ENCODE measurements at regions not wholly inside any gene's neighbourhood (a gene's known extent, or its start where the extent isn't known, plus 50 kb on each side); places are given as distances from the start of the nearest gene placed in this dataset.

DNA sequence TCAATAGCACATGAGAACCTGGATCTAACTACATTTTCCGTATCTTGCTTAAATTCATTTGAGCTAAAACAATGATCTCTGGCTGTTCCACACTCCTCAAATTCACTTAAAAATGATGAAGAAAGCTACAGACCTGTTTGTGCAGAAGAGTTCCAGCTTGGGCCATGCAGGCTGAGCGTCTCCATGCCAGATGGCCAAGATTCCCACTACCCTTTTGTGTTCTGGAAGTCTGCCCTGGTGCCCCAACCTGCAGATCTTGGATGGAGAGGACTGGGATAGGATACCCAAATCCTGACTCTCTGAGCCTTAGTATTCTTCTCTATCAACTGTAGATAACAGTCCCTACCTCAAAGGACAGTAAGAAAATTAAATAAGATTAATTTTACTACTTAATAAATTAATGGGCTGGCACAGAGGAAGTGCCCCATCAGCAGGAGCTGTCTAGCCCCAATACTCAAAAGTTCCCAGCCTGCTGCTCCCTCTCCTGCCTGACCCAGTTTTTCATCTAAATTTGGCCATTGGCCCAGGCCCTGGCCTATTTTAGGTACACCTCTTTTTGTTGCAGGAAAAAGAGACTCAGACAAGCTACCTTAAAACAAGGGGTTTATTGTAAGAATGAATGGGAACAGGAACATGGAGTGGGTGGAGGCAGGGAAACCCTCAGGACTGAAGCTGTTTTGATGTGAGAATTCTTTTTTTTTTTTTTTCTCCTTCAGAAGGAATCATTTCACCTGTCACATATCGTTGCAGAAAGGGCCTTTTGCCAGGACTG lies 81.4 kb upstream of the GRK3 start:
- no peak for FAIRE-seq
- TF ChIP-seq POLR2A (IDR thresholded peaks at IDR 0.05; ENCODE audit: low read depth, low read length) (no peak), TAF1 (IDR thresholded peaks at IDR 0.05; ENCODE audit: borderline replicate concordance, low read depth, low read length) (no peak), POLR2AphosphoS5 (IDR thresholded peaks at IDR 0.05; ENCODE audit: low read depth, low read length) (no peak)
- DNase-seq (ENCODE audit: insufficient read length), result no peak

DNA sequence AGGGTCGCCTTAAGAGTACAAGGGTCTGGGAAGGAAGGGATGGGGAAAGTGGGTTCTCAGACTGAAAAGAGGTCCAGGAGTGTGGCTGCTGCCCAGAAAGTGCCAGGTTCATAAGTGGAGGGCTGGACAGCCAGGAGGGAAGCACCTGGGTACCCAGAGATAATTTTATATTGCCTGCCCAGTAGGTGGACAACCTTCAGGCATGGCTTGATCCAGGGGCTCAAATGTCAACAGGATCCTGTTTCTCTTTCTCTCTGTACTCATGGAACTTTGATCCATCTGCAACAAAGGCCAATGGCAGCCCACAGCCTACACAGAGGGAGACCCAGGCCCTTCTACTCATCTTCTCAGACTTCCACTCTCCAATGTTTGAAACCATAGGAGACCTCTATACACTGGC lies 80.5 kb upstream of the GRK3 start:
- TF ChIP-seq POLR2AphosphoS5 (IDR thresholded peaks at IDR 0.05; ENCODE audit: low read depth, low read length) (no peak), TAF1 (IDR thresholded peaks at IDR 0.05; ENCODE audit: borderline replicate concordance, low read depth, low read length) (no peak), POLR2A (IDR thresholded peaks at IDR 0.05; ENCODE audit: low read depth, low read length) (no peak)
- no peak for FAIRE-seq
- DNase-seq (ENCODE audit: insufficient read length), result no peak

- DNase-seq (ENCODE audit: insufficient read length), result no peak
- TF ChIP-seq POLR2AphosphoS5 (IDR thresholded peaks at IDR 0.05; ENCODE audit: low read depth, low read length), result no peak
- no peak for TF ChIP-seq TAF1 (IDR thresholded peaks at IDR 0.05; ENCODE audit: borderline replicate concordance, low read depth, low read length)
- no peak for TF ChIP-seq POLR2A (IDR thresholded peaks at IDR 0.05; ENCODE audit: low read depth, low read length)
- no peak for FAIRE-seq
Measured at GRCh38 chr22:25484521-25485315, 79.8 kb upstream of the GRK3 start.

DNA sequence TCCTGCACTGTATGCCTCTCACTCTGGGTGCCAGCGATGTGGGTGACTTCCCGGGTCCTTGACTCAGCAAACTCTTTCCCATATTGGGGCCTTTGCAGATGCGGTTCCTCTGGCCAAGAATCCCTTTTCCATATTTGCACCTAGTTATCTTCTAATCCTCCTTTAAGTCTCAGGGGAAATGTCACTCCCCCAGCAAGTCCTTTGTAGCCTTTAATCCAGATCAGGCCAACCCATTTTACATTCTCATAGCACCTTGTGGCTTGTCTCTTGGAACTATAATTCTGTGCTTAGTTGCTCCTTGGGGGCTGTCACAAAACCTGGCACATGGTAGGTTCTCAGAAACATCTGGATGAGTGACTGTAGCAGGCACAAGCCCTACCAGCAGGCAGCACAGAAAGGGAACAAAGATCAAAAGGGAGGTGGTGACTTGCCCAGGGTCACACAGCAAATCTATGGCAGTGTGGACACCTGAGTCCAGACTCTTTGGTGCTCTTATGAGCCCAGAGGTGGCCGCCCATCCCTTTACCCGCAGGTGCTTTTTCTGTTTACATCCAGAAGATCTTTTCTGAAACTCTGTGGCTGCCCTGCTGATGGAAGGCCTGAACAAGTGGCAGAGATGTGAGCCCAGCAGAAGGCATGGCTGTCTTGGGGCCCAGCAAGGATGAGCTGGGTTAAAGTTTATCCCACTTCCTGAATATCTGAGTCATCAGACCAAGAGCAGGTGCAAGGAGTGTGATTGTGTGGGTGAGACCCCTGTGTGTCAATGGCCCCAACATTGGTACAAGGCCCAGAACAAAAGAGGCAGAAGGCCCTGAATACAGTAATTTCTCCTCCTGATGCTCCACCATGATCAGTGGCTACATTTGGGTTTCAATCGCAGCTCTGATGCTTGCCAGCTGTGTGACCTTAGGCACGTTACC lies 78.6 kb upstream of the GRK3 start:
- no peak for TF ChIP-seq POLR2A (IDR thresholded peaks at IDR 0.05; ENCODE audit: low read depth, low read length)
- no peak for TF ChIP-seq TAF1 (IDR thresholded peaks at IDR 0.05; ENCODE audit: borderline replicate concordance, low read depth, low read length)
- no peak for TF ChIP-seq POLR2AphosphoS5 (IDR thresholded peaks at IDR 0.05; ENCODE audit: low read depth, low read length)
- DNase-seq (ENCODE audit: insufficient read length) (no peak), FAIRE-seq (no peak)

DNA sequence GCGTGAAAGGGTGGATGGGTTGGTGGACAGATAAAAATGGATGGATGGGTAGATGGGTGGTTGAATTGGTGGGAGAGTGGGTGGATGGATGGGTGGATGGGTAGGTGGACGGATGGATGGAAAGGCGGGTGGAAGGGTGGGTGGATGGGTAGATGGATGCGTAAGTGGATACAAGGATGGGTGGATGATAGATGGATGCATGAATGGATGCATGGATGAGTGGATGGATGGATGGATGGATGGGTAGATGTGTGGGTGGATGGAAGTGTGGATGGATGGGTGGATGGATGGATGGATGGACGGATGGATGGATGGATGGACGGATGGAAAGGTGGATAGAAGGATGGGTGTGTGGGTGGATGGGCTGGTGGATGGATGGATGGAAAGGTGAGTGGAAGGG lies 77.0 kb upstream of the GRK3 start:
- DNase-seq (ENCODE audit: insufficient read length), result no peak
- no peak for FAIRE-seq
- TF ChIP-seq TAF1 (IDR thresholded peaks at IDR 0.05; ENCODE audit: borderline replicate concordance, low read depth, low read length) (no peak), POLR2A (IDR thresholded peaks at IDR 0.05; ENCODE audit: low read depth, low read length) (no peak), POLR2AphosphoS5 (IDR thresholded peaks at IDR 0.05; ENCODE audit: low read depth, low read length) (no peak)

GRCh38 chr22:25488244-25489020 lies 76.0 kb upstream of the GRK3 start:
- no peak for DNase-seq (ENCODE audit: insufficient read length)

GRCh38 chr22:25489947-25490346 lies 74.5 kb upstream of the GRK3 start:
- TF ChIP-seq POLR2A (IDR thresholded peaks at IDR 0.05; ENCODE audit: low read depth, low read length) (no peak), POLR2AphosphoS5 (IDR thresholded peaks at IDR 0.05; ENCODE audit: low read depth, low read length) (no peak), TAF1 (IDR thresholded peaks at IDR 0.05; ENCODE audit: borderline replicate concordance, low read depth, low read length) (no peak)
- no peak for FAIRE-seq
- DNase-seq (ENCODE audit: insufficient read length), result no peak

More at GRCh38 chr22:25488244-25489020, 76.0 kb upstream of the GRK3 start:
- TF ChIP-seq POLR2AphosphoS5 (IDR thresholded peaks at IDR 0.05; ENCODE audit: low read depth, low read length) (no peak), POLR2A (IDR thresholded peaks at IDR 0.05; ENCODE audit: low read depth, low read length) (no peak), TAF1 (IDR thresholded peaks at IDR 0.05; ENCODE audit: borderline replicate concordance, low read depth, low read length) (no peak)
- FAIRE-seq, result no peak

GRCh38 chr22:25490896-25491295 lies 73.6 kb upstream of the GRK3 start:
- no peak for DNase-seq (ENCODE audit: insufficient read length)
- FAIRE-seq, result no peak
- TF ChIP-seq POLR2AphosphoS5 (IDR thresholded peaks at IDR 0.05; ENCODE audit: low read depth, low read length) (no peak), POLR2A (IDR thresholded peaks at IDR 0.05; ENCODE audit: low read depth, low read length) (no peak), TAF1 (IDR thresholded peaks at IDR 0.05; ENCODE audit: borderline replicate concordance, low read depth, low read length) (no peak)

DNA sequence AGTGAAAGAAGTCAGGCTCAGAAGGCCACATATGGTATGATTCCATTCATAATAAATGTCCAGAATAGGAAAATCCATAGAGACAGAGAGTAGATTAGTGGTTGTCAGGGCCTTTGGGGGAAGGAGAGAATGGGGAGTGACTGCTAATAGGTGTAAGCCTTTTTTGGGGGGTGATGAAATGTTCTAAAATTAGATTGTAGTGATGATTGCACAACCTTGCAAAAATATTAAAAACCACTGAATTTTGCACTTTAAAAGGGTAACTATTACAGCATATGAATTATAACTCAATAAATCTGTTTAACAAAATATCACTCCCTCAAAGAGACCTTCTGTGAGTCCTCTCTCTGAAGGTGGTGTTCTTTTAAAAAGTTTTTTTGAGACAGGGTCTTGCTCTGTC lies 72.3 kb upstream of the GRK3 start:
- DNase-seq (ENCODE audit: insufficient read length), result no peak
- FAIRE-seq, result no peak

More for the DNA sequence above, 72.3 kb upstream of the GRK3 start:
- TF ChIP-seq POLR2A (IDR thresholded peaks at IDR 0.05; ENCODE audit: low read depth, low read length) (no peak), POLR2AphosphoS5 (IDR thresholded peaks at IDR 0.05; ENCODE audit: low read depth, low read length) (no peak), TAF1 (IDR thresholded peaks at IDR 0.05; ENCODE audit: borderline replicate concordance, low read depth, low read length) (no peak)
